ENCODE measurements at regions not wholly inside any gene's neighbourhood (a gene's known extent, or its start where the extent isn't known, plus 50 kb on each side); places are given as distances from the start of the nearest gene placed in this dataset.
A peak's percentile ranks its signal among the peaks of the same experiment; 100 is the strongest.
"Not testable (repeated sequence)": the region's sequence is repeated elsewhere in the genome, so short reads cannot be mapped to it uniquely, and the experiment has no call there.

DNA sequence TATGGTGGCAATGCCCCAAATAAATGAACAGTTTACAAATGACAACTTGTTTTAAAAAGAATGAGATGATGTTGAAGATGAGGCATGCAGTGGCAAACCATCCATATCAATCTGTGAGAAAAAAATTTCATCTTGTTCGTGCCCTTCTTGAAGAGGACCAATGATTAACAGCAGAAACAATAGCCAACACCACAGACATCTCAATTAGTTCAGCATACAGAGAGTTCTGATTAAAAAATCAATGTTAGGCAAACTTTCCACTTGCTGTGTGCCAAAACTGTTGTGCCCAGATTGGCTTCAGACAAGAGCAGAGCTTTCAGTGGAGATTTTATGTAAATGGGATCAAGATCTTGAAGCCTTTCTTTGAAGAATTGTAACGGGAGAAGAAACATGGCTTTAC, 329.9 kb downstream of the BMP4 start:
- no peak for DNase-seq
- peaks cover 12 to 16% of the 10 kb centered on the region in 2 donors for H3K27me3 Mint-ChIP-seq
- H3K9me3 Mint-ChIP-seq, result no peaks in the 10 kb centered on the region
- no peak overlapping the region for H3K4me3 Mint-ChIP-seq
- no peak overlapping the region for H3K27ac Mint-ChIP-seq
- ATAC-seq (replicated peaks), result no peak
- no peaks in the 10 kb centered on the region for H3K36me3 Mint-ChIP-seq
- H3K4me1 Mint-ChIP-seq, result peaks cover under 1 to 2% of the 10 kb centered on the region in 2 donors

DNA sequence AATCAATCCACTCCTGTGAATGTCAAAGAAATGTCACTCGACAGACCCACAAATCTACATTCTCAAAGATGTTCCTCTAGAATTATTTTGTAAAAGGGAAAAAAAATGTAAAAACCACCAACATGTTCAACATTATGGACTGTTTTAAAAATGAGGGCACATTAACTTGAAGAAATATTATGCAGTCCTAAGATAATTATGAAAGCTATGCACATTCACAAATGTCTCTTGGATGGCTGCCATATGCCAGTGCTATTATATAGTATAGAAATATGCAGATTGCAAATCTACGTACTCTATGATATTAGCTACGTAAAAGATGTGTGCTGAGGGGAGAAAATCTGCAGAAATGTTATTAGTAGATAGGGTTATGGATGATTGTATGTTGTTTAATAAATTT, 334.2 kb downstream of the BMP4 start:
- DNase-seq (no peak), ATAC-seq (replicated peaks) (no peak)
- Mint-ChIP-seq H3K4me1 (peaks cover 22 to 26% of the 10 kb centered on the region in 2 donors), H3K27ac (no peak overlapping the region), H3K9me3 (no peaks in the 10 kb centered on the region), H3K36me3 (no peaks in the 10 kb centered on the region), H3K27me3 (peaks cover 11 to 12% of the 10 kb centered on the region in 2 donors), H3K4me3 (no peak overlapping the region)

DNA sequence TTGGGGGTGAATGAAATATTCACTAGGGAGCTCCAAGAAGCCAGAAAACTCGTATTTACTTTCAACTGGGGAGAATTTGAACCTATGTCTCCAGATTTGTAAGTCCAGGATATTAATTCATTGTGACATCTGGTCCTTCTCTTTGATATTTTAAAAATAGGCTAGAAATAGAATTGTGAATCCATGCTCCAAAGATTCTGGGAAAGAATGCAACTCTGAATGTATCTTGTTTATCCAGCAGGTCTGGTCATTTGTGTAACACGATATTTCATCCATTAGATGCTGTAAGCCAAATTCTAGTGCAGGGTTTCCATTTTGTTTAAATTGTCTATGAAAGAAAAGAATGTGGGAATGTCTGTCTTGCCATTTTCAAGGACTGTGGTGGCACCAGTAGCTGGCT, 334.7 kb downstream of the BMP4 start:
- Mint-ChIP-seq H3K4me1 (peaks cover 23 to 31% of the 10 kb centered on the region in 2 donors), H3K27ac (peak overlapping the region; percentile 91), H3K9me3 (no peaks in the 10 kb centered on the region), H3K36me3 (peaks cover 0 to 2% of the 10 kb centered on the region in 2 donors), H3K4me3 (peak overlapping the region in 1 of 2 donors; percentile 42), H3K27me3 (peaks cover 10 to 11% of the 10 kb centered on the region in 2 donors)
- DNase-seq (no peak), ATAC-seq (replicated peaks) (no peak)

DNA sequence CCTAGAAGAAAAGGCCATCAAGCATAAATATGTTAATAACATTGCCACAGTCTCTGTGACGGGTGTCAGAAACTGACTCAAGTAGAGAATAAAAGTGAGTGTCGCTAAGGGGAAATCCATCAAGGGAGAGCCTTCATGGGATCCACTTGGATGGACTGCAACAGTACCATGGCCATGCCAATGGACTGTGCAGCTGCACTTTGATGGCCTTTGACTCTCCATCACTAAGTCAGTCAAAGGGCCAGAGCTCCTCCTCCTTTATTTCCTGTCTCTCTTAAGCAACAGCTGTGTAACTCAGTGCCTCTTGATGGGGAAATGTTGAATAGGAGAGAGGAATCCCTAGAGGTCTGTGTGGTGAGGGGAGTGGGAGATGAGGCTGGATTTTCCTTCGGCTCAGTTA, 335.2 kb downstream of the BMP4 start:
- Mint-ChIP-seq H3K27me3 (peaks cover 5 to 6% of the 10 kb centered on the region in 2 donors), H3K4me1 (peaks cover 26 to 36% of the 10 kb centered on the region in 2 donors), H3K36me3 (peaks cover 3 to 6% of the 10 kb centered on the region in 2 donors), H3K27ac (peak overlapping the region; percentile 91), H3K9me3 (peaks cover 0 to 2% of the 10 kb centered on the region in 2 donors), H3K4me3 (peak overlapping the region; percentile 42 to 55)
- DNase-seq (peak; percentile 62), ATAC-seq (replicated peaks) (peak; percentile 86 to 88)

DNA sequence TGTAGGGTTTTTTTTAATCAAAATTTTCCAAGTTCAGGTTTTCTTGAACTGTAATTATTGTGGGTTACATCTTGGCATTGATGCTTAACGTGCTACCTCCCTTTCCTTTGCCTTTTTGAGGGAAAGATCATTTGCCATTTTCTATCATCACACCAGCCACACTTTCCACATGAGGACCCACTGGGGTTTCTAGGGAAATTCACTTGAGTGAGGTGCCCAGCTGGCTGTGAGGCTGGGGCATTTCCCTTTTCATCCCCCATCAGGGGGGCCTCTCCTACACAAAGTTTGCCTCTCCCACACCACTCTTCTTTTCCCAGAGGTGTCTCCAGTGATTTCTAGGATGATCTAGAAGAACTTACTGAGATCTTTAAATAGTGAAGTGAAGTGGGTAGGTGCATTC, 335.7 kb downstream of the BMP4 start:
- Mint-ChIP-seq H3K9me3 (peaks cover 3 to 4% of the 10 kb centered on the region in 2 donors), H3K36me3 (peaks cover 3 to 11% of the 10 kb centered on the region in 2 donors), H3K4me1 (peaks cover 30 to 41% of the 10 kb centered on the region in 2 donors), H3K4me3 (peak overlapping the region; percentile 36 to 55), H3K27me3 (peaks cover 4 to 6% of the 10 kb centered on the region in 2 donors), H3K27ac (peak overlapping the region; percentile 91)
- ATAC-seq (replicated peaks) (peak; percentile 73 to 74), DNase-seq (peak; percentile 65)

DNA sequence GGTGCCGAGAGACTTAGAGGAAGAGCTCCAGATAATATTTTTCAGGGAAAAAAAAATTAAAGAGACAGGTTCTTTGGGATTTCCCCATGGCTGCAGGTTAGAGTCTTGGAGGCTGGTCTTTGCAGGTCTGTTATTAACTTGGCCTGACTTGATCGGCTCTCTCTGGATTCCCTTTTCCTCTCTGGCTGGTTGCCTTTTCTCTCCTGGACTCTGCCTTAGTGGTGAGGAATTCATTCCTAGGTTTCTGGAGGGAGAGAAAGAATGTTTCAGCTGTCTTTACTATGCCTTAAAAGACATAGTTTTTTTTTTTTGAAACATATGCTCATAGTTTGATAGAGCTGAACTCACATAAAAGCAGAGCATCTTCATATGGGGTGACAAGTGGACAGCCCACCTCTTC, 336.3 kb downstream of the BMP4 start:
- Mint-ChIP-seq H3K4me3 (no peak overlapping the region), H3K27me3 (peaks cover 4 to 6% of the 10 kb centered on the region in 2 donors), H3K36me3 (peaks cover 3 to 12% of the 10 kb centered on the region in 2 donors), H3K4me1 (peaks cover 32 to 44% of the 10 kb centered on the region in 2 donors), H3K9me3 (peaks cover 4% of the 10 kb centered on the region in 2 donors), H3K27ac (peak overlapping the region; percentile 91)
- ATAC-seq (replicated peaks) (no peak), DNase-seq (no peak)

DNA sequence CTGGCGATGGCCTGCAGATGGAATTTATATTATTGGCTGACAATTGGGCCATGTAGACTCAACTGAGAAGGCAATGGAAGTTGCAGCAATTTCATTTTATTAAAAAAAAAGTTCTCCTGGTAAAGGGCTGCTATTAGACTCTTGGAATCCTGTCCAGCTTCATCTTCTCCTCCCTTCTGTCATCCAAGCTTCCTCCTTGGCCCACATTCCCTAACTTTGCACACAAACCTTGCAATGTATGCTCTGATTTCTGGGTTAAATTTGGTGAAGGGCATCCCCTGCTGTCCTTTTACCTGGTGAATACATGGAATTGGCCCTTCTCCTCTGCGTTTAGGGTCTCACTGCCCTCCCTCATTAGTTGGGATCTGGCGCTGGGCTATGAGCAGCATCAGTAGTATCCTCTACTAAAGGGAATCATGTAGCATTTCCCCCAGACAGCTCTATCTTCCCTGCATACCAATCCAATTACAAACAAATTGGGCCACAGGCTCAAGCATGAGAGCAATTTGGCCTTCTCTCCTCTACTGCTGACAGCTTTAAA, 336.9 kb downstream of the BMP4 start:
- H3K4me3 Mint-ChIP-seq, result no peak overlapping the region
- H3K9me3 Mint-ChIP-seq, result peaks cover 4% of the 10 kb centered on the region in 2 donors
- peaks cover 4 to 6% of the 10 kb centered on the region in 2 donors for H3K27me3 Mint-ChIP-seq
- DNase-seq (no peak), ATAC-seq (replicated peaks) (no peak)
- H3K36me3 Mint-ChIP-seq, result peaks cover 3 to 12% of the 10 kb centered on the region in 2 donors
- H3K4me1 Mint-ChIP-seq, result peaks cover 34 to 44% of the 10 kb centered on the region in 2 donors
- peak overlapping the region; percentile 82 for H3K27ac Mint-ChIP-seq

DNA sequence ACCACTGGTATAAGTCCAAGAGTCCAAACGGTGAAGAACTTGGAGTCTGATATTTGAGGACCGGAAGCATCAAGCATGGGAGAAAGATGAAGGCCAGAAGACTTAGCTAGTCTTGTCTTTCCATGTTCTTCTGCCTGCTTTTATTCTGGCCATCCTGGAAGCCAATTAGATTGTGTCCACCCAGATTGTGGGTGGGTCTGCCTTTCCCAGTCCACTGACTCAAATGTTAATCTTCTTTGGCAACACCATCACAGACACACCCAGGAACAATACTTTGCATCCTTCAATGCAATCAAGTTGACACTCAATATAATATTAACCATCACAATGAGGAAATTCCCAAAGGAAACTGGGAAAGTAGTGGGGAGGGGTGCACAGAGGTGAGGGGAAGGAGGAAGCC, 340.1 kb downstream of the BMP4 start:
- not testable (repeated sequence) for DNase-seq; H3K27me3 Mint-ChIP-seq; H3K4me3 Mint-ChIP-seq; ATAC-seq (replicated peaks); H3K9me3 Mint-ChIP-seq
- Mint-ChIP-seq H3K27ac (peak overlapping the region; percentile 21), H3K4me1 (peaks cover 44 to 64% of the 10 kb centered on the region in 2 donors), H3K36me3 (peaks cover 3 to 18% of the 10 kb centered on the region in 2 donors)

DNA sequence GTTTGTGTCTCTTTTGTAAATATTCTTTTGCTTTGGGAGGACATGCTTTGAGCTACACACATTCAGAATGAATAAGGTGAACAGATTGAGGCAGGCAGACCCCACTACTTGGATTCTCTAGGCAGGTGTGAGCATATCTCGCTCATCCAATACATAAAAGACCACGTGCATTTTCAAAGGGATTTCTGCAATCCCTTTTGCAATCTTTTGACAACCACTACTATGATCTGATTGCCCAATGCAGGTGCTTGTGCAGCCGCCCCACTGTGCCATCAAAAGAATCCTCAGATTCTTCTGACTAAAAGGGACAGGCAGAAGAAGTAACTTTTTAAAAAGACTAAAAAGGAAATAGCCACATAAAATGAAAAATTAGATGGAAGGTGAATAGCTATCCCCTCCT, 341.4 kb downstream of the BMP4 start:
- peak overlapping the region; percentile 31 for H3K27ac Mint-ChIP-seq
- peaks cover 4% of the 10 kb centered on the region in 2 donors for H3K9me3 Mint-ChIP-seq

DNA sequence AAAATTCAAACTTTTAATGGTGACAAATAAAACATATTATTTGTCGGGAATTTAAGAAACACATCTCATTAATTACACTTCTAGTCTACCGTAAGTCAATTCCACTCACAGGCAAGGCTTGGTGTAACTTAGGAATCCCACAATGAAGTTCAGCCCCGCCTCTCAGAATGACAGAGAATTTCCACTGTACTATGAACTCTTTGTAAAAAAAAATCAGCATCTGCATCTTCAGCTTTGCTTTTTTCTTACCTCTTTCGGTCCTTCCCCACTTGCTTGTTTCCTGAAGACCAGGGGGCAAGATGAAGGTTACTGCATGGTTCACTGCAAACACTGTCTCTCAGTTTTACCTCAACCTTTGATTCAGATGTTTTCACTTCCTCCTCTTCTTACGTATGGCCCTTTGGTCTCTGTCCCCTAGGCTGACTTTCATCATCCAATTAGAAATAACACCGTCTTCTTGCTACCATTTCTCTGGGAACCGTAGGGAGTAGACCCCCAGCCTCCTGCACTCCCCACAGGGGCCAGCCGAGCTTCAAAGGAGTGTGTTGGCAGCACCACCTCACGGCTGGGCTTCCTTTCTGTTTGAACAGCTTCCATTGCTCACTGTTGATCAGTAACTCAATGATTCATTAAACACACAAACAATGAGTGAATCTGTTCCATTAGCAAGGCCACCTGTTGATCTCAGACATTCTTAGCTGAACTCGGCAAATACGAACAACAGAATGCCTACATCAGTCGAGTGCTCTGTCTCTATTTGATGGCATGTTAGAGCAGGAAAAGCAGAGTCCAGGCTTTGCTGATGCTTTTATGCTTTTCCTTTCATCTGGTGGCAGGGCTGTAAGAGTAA, 343.0 kb downstream of the BMP4 start:
- H3K4me3 Mint-ChIP-seq, result peak overlapping the region; percentile 78 to 82
- H3K4me1 Mint-ChIP-seq, result peaks cover 39 to 64% of the 10 kb centered on the region in 2 donors
- ATAC-seq (replicated peaks), result peak; percentile 93 to 96
- peaks cover 4% of the 10 kb centered on the region in 2 donors for H3K9me3 Mint-ChIP-seq
- peaks cover 3 to 18% of the 10 kb centered on the region in 2 donors for H3K36me3 Mint-ChIP-seq
- H3K27ac Mint-ChIP-seq, result peak overlapping the region; percentile 100
- H3K27me3 Mint-ChIP-seq, result no peaks in the 10 kb centered on the region
- DNase-seq, result peak; percentile 78

More for the DNA sequence above, 341.4 kb downstream of the BMP4 start:
- Mint-ChIP-seq H3K36me3 (peaks cover 3 to 18% of the 10 kb centered on the region in 2 donors), H3K4me3 (no peak overlapping the region), H3K4me1 (peaks cover 34 to 56% of the 10 kb centered on the region in 2 donors), H3K27me3 (no peaks in the 10 kb centered on the region)
- no peak for ATAC-seq (replicated peaks)
- DNase-seq, result no peak

DNA sequence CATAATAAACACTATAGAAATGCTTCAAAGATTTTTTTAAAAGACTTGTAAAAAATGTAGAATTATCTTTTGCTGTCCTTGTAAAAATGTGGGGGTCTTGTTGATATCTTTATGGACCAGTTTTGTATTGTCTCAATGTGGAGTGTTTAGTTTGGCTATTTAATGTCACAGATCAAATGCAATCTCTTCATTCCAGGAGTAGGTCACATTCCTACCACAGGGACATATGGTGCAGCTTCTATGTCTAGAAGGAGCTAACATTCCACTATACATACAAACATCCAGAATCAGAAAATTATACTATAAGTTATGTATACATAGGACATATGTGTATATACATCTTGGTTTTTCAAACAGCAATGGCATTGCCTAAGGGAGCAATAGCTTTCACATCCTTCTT, 345.7 kb downstream of the BMP4 start:
- H3K4me1 Mint-ChIP-seq, result peaks cover 37 to 65% of the 10 kb centered on the region in 2 donors
- H3K27me3 Mint-ChIP-seq, result no peaks in the 10 kb centered on the region
- H3K27ac Mint-ChIP-seq, result no peak overlapping the region
- peaks cover 0 to 7% of the 10 kb centered on the region in 2 donors for H3K36me3 Mint-ChIP-seq
- DNase-seq (no peak), ATAC-seq (replicated peaks) (no peak)
- peaks cover under 1 to 2% of the 10 kb centered on the region in 2 donors for H3K9me3 Mint-ChIP-seq
- no peak overlapping the region for H3K4me3 Mint-ChIP-seq

DNA sequence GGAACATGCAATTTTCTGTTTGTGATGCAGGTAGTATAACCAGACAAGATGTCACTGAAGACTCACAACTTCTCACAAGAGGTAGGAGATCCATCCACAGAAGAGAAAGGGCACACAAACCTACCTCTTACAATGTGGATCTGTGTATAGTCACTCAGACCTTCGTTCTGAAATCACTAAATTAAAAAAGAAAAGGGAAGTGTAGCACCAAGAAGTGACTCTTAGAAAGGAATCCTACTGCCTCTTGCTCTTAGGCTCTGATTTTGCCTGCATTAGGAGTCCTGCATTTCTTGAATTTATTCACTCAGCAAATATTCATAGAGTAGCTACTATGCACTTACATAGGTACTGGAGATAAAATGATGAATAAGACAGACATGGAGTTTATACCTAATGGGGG, 347.6 kb downstream of the BMP4 start:
- DNase-seq, result no peak
- peak overlapping the region in 1 of 2 donors; percentile 11 for H3K4me3 Mint-ChIP-seq
- H3K36me3 Mint-ChIP-seq, result peaks cover 0 to 6% of the 10 kb centered on the region in 2 donors
- ATAC-seq (replicated peaks), result peak in 1 of 2 donors; percentile 4
- peak overlapping the region; percentile 2 for H3K27ac Mint-ChIP-seq
- H3K4me1 Mint-ChIP-seq, result peaks cover 33 to 61% of the 10 kb centered on the region in 2 donors
- H3K27me3 Mint-ChIP-seq, result no peaks in the 10 kb centered on the region
- no peaks in the 10 kb centered on the region for H3K9me3 Mint-ChIP-seq

DNA sequence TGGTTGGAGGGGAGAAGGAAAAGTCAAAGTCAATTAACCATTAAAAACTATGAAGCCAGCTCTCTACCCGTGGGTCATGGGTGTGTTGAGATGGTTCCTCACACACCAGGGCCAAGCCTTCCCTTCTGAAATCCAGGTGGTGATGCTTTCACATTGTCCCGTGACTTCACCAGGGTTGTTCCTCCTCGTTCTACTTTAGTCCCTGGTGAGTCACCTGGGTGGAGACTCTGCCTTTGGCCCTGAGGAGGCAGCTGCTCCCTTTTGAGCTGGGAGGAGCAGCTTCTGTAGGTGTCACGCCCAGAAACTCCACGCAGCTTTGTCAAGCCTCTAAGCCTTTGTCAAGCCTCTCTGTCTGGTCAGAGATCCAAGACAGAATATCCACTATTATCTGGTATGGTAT, 348.3 kb downstream of the BMP4 start:
- H3K9me3 Mint-ChIP-seq, result no peaks in the 10 kb centered on the region
- ATAC-seq (replicated peaks) (peak; percentile 51 to 61), DNase-seq (peak; percentile 21)
- H3K4me3 Mint-ChIP-seq, result no peak overlapping the region
- H3K27ac Mint-ChIP-seq, result peak overlapping the region; percentile 2
- no peaks in the 10 kb centered on the region for H3K27me3 Mint-ChIP-seq
- H3K4me1 Mint-ChIP-seq, result peaks cover 30 to 55% of the 10 kb centered on the region in 2 donors
- H3K36me3 Mint-ChIP-seq, result peaks cover 0 to 6% of the 10 kb centered on the region in 2 donors

DNA sequence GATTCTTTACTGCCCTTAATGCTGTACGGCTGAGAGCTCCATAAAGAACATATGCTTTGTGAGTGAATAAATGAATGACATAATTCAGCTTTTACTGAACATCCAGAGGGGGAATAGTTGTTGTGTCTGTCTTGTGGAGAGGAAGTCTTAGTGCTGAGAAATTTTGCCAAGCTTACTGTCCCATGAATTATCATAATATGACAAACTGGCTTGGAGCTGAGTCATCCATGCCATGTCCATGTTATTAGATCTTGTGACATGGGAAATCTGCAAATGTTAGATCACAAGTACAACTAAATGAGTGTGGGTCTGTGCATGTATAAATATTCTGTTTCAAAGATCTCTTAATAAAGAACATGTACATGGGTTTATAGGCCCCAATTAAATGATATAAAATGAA, 350.4 kb downstream of the BMP4 start:
- Mint-ChIP-seq H3K36me3 (no peaks in the 10 kb centered on the region), H3K27ac (no peak overlapping the region), H3K4me3 (no peak overlapping the region), H3K9me3 (no peaks in the 10 kb centered on the region), H3K4me1 (peaks cover 20 to 34% of the 10 kb centered on the region in 2 donors), H3K27me3 (peaks cover 8 to 11% of the 10 kb centered on the region in 2 donors)
- DNase-seq, result no peak
- ATAC-seq (replicated peaks), result no peak
